CD4-positive, alpha-beta memory T cell (primary cell): ENCODE measurements at regions not wholly inside any gene's neighbourhood (a gene's known extent, or its start where the extent isn't known, plus 50 kb on each side); places are given as distances from the start of the nearest gene placed in this dataset.

ENCODE experiments used
- CTCF ChIA-PET: fragments of 350-600 bp; sonication (Branson Sonifier 250); formaldehyde crosslinking; loops from one replicate; lab custom pipeline; 2021; ENCODE audit warnings: inconsistent platforms; ENCODE audit not compliant: partially characterized antibody; lab: Charles Lee
- POLR2A ChIA-PET: fragments of 350-600 bp; sonication (Branson Sonifier 250); formaldehyde crosslinking; loops from one replicate; lab custom pipeline; 2021; ENCODE audit not compliant: partially characterized antibody; lab: Charles Lee
- DNase-seq, 5 donors: peaks; one replicate each; pipeline versions ENCODE4 v3.0.0 to v3.0.0-alpha.2; 2020 to 2022; ENCODE audit warnings: mixed read lengths in 1 of 5
- H3K27ac ChIP-seq: one replicate; pipeline ENCODE4 v1.7.0; 2013; ENCODE audit warnings: low read depth, low read length
- H3K27me3 ChIP-seq: 2 replicates; pipeline ENCODE4 v1.7.0; 2013; ENCODE audit warnings: mild to moderate bottlenecking, low read length, moderate library complexity; ENCODE audit not compliant: insufficient read depth
- H3K36me3 ChIP-seq: 2 replicates; pipeline ENCODE4 v1.7.0; 2013; ENCODE audit warnings: mild to moderate bottlenecking, low read length, moderate library complexity; ENCODE audit not compliant: insufficient read depth
- H3K4me1 ChIP-seq: 2 replicates; pipeline ENCODE4 v1.7.0; 2013; ENCODE audit warnings: mild to moderate bottlenecking, low read length, moderate library complexity; ENCODE audit not compliant: insufficient read depth
- H3K4me3 ChIP-seq, 2 donors: one replicate each; pipeline ENCODE4 v1.7.0; 2013; ENCODE audit warnings: low read length in 2 of 2, mild to moderate bottlenecking in 1 of 2
- H3K9me3 ChIP-seq, 2 donors: one replicate each; pipeline ENCODE4 v1.7.0; 2013; ENCODE audit warnings: low read length in 2 of 2, control low read depth in 1 of 2; ENCODE audit not compliant: control insufficient read depth in 1 of 2
- H3K27ac Mint-ChIP-seq, 7 donors: one replicate each; pipeline ENCODE4 v1.8.0; 2020 to 2021; ENCODE audit warnings: mixed read lengths in 7 of 7, mild to moderate bottlenecking in 6 of 7, inconsistent platforms in 3 of 7, moderate library complexity in 3 of 7
- H3K27me3 Mint-ChIP-seq, 2 donors: one replicate each; pipeline ENCODE4 v1.8.0; 2020 to 2021; ENCODE audit warnings: mixed read lengths in 2 of 2
- H3K36me3 Mint-ChIP-seq, 2 donors: one replicate each; pipeline ENCODE4 v1.8.0; 2020 to 2021; ENCODE audit warnings: mixed read lengths in 2 of 2, inconsistent platforms in 1 of 2, mild to moderate bottlenecking in 1 of 2
- H3K4me1 Mint-ChIP-seq, 4 donors: one replicate each; pipeline ENCODE4 v1.8.0; 2020 to 2021; ENCODE audit warnings: mixed read lengths in 4 of 4, mild to moderate bottlenecking in 1 of 4
- H3K4me3 Mint-ChIP-seq, 8 donors: one replicate each; pipeline ENCODE4 v1.8.0; 2020 to 2021; ENCODE audit warnings: mixed read lengths in 8 of 8, mild to moderate bottlenecking in 7 of 8, moderate library complexity in 6 of 8, inconsistent platforms in 3 of 8
- H3K9me3 Mint-ChIP-seq, 8 donors: one replicate each; pipeline ENCODE4 v1.8.0; 2020 to 2021; ENCODE audit warnings: mixed read lengths in 8 of 8, mild to moderate bottlenecking in 5 of 8, inconsistent platforms in 3 of 8, moderate library complexity in 1 of 8
- intact Hi-C: fragments of 100-400 bp; cut with micrococcal nuclease; formaldehyde crosslinking; loops from one replicate; pipeline ENCODE4 v1.15.1; 2023

DNA sequence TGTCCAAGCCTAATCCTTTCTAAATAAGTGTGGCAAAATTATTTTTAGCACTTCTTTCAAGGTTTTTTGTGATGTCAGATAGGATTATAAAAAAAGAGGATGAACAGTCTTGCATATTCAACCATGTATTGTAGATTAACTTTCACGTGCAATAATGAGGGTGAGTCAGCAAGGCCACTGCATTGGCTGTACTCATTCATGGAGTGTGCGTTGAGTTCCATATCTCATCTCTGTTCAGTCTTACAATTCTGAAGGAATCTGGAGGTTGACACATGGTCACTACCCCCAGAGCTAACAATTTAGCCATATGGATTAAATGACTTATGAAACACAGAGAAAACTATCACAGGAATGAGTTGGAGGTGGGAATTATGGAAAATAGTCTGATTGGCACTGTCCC, 810.5 kb downstream of the SLC4A3 start:
- Histone ChIP-seq H3K4me1 (no peaks in the 10 kb centered on the region), H3K36me3 (no peaks in the 10 kb centered on the region), H3K9me3 (no peaks in the 10 kb centered on the region), H3K27ac (no peak overlapping the region), H3K4me3 (no peak overlapping the region), H3K27me3 (no peaks in the 10 kb centered on the region)
- ChIA-PET CTCF (no interaction called here), POLR2A (no interaction called here)
- Mint-ChIP-seq H3K27ac (no peak overlapping the region), H3K9me3 (peaks cover 0 to 6% (median 0%) of the 10 kb centered on the region in 8 donors), H3K4me3 (no peak overlapping the region), H3K27me3 (no peaks in the 10 kb centered on the region), H3K4me1 (no peaks in the 10 kb centered on the region), H3K36me3 (no peaks in the 10 kb centered on the region)
- DNase-seq: no peak
- intact Hi-C loops: no loop called here

DNA sequence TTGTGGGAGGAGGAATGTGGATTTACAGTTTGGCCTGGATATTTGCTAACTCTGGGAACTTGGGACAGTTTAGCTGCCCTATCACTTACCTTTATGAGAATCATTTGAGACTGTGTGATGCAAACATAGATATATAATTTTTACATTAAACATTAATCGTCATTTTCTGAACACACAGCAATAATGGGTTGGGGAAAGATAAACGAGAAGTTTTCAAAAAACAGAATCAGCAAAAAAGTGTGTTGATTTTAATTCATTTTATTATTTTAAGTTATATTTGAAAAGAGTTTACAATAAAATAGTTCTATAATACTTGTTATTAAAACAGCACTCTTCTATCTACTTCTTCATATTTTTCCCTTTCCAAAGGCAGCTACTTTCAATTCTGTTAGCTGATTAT, 813.3 kb downstream of the SLC4A3 start:
- H3K4me1 ChIP-seq: no peaks in the 10 kb centered on the region
- ChIA-PET CTCF (no interaction called here), POLR2A (no interaction called here)
- no peaks in the 10 kb centered on the region for H3K27me3 ChIP-seq
- H3K27ac ChIP-seq: no peak overlapping the region
- intact Hi-C loops: no loop called here
- H3K36me3 Mint-ChIP-seq: no peaks in the 10 kb centered on the region
- no peaks in the 10 kb centered on the region for H3K36me3 ChIP-seq
- H3K4me3 ChIP-seq: no peak overlapping the region
- H3K4me3 Mint-ChIP-seq: no peak overlapping the region
- no peaks in the 10 kb centered on the region for H3K4me1 Mint-ChIP-seq
- H3K9me3 Mint-ChIP-seq: peaks cover 0 to 6% (median 0%) of the 10 kb centered on the region in 8 donors
- no peak overlapping the region for H3K27ac Mint-ChIP-seq
- H3K27me3 Mint-ChIP-seq: no peaks in the 10 kb centered on the region
- H3K9me3 ChIP-seq: no peaks in the 10 kb centered on the region
- DNase-seq: no peak

GRCh38 chr2:220441404-220441803, 814.0 kb downstream of the SLC4A3 start:
- no peak overlapping the region for H3K4me3 Mint-ChIP-seq
- no peak overlapping the region for H3K27ac Mint-ChIP-seq
- CTCF ChIA-PET: no interaction called here
- H3K27me3 ChIP-seq: no peaks in the 10 kb centered on the region
- H3K9me3 Mint-ChIP-seq: peaks cover 0 to 8% (median under 1%) of the 10 kb centered on the region in 8 donors
- H3K27ac ChIP-seq: no peak overlapping the region
- no peaks in the 10 kb centered on the region for H3K4me1 ChIP-seq
- DNase-seq: no peak
- no peaks in the 10 kb centered on the region for H3K4me1 Mint-ChIP-seq
- no peak overlapping the region for H3K4me3 ChIP-seq
- intact Hi-C loops: no loop called here
- no peaks in the 10 kb centered on the region for H3K27me3 Mint-ChIP-seq
- no peaks in the 10 kb centered on the region for H3K9me3 ChIP-seq
- H3K36me3 ChIP-seq: no peaks in the 10 kb centered on the region
- POLR2A ChIA-PET: no interaction called here
- no peaks in the 10 kb centered on the region for H3K36me3 Mint-ChIP-seq

DNA sequence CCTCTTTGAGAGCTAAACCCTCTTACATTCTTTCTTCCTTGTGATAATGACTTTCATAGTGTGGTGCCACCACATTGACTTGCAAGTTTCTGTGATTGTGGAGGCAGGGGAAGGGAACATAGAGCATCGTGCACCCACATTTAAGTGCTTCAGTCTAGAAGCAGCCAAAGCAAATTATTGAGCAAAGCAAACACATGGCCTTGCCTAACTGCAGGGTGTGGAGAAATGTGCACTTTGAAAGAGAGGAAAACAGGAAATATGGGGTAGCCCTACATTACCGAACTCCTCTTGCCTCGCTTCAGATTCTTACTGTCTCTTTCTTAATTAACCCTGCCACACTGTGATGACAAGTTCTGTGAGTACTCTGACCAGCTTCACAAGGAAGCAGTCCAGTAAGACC, 814.6 kb downstream of the SLC4A3 start:
- no peaks in the 10 kb centered on the region for H3K27me3 ChIP-seq
- ChIA-PET POLR2A (no interaction called here), CTCF (no interaction called here)
- no peaks in the 10 kb centered on the region for H3K36me3 ChIP-seq
- intact Hi-C loops: no loop called here
- H3K36me3 Mint-ChIP-seq: no peaks in the 10 kb centered on the region
- no peaks in the 10 kb centered on the region for H3K4me1 ChIP-seq
- H3K4me3 Mint-ChIP-seq: no peak overlapping the region
- H3K4me1 Mint-ChIP-seq: no peaks in the 10 kb centered on the region
- H3K9me3 Mint-ChIP-seq: peaks cover 0 to 8% (median under 1%) of the 10 kb centered on the region in 8 donors
- no peak overlapping the region for H3K27ac Mint-ChIP-seq
- no peaks in the 10 kb centered on the region for H3K27me3 Mint-ChIP-seq
- no peak overlapping the region for H3K27ac ChIP-seq
- DNase-seq: no peak
- no peak overlapping the region for H3K4me3 ChIP-seq
- H3K9me3 ChIP-seq: no peaks in the 10 kb centered on the region

DNA sequence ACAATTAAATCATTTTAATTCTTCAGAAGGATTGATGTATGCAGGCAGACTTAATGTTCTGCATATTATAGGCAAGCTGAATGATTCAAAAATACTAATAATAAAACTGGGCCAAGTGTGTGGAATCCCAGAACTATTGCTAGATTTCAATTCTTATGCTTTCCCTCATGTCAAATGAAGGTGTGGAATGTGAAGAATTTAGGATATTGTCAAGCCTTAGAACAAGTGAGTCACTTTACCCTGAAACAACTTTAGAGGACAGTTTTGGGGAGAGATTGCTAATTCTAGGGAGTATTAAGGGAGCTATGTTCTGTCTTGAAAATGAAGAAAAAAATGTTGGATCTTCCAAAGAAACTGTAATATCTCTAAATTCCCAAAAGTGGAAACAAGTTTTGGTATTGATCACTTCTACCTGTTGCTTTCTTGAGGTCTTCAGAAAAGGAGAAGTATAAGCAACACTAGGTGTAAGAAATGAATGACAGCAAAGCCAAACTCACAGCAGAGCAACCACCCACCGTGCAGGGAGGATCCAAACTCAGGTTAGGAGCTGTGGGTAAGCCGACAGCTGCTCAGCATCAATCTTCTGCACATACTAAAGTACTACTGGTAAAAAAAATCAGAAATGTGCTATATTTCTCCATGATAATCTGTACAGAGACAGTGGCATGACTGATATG, 818.1 kb downstream of the SLC4A3 start:
- H3K4me3 Mint-ChIP-seq: no peak overlapping the region
- Histone ChIP-seq H3K4me3 (no peak overlapping the region), H3K27ac (no peak overlapping the region), H3K36me3 (no peaks in the 10 kb centered on the region), H3K9me3 (no peaks in the 10 kb centered on the region), H3K4me1 (no peaks in the 10 kb centered on the region), H3K27me3 (no peaks in the 10 kb centered on the region)
- intact Hi-C loops: no loop called here
- H3K27me3 Mint-ChIP-seq: no peaks in the 10 kb centered on the region
- H3K27ac Mint-ChIP-seq: no peak overlapping the region
- ChIA-PET CTCF (no interaction called here), POLR2A (no interaction called here)
- DNase-seq: no peak
- H3K36me3 Mint-ChIP-seq: no peaks in the 10 kb centered on the region
- no peaks in the 10 kb centered on the region for H3K4me1 Mint-ChIP-seq
- peaks cover 0 to 10% (median 4%) of the 10 kb centered on the region in 8 donors for H3K9me3 Mint-ChIP-seq

GRCh38 chr2:220446106-220446712, 818.8 kb downstream of the SLC4A3 start:
- no peaks in the 10 kb centered on the region for H3K27me3 Mint-ChIP-seq
- H3K4me3 Mint-ChIP-seq: no peak overlapping the region
- H3K27ac ChIP-seq: no peak overlapping the region
- peaks cover 0 to 10% (median 4%) of the 10 kb centered on the region in 8 donors for H3K9me3 Mint-ChIP-seq
- no peaks in the 10 kb centered on the region for H3K4me1 ChIP-seq
- no peaks in the 10 kb centered on the region for H3K36me3 Mint-ChIP-seq
- no peak overlapping the region for H3K4me3 ChIP-seq
- H3K4me1 Mint-ChIP-seq: no peaks in the 10 kb centered on the region
- no peaks in the 10 kb centered on the region for H3K27me3 ChIP-seq
- POLR2A ChIA-PET: no interaction called here
- H3K36me3 ChIP-seq: no peaks in the 10 kb centered on the region
- intact Hi-C loops: no loop called here
- no peak for DNase-seq
- CTCF ChIA-PET: no interaction called here
- H3K27ac Mint-ChIP-seq: no peak overlapping the region
- H3K9me3 ChIP-seq: no peaks in the 10 kb centered on the region

GRCh38 chr2:220450846-220451245, 823.4 kb downstream of the SLC4A3 start:
- Histone ChIP-seq H3K4me1 (no peaks in the 10 kb centered on the region), H3K4me3 (no peak overlapping the region), H3K9me3 (no peaks in the 10 kb centered on the region), H3K36me3 (no peaks in the 10 kb centered on the region), H3K27ac (no peak overlapping the region), H3K27me3 (no peaks in the 10 kb centered on the region)
- Mint-ChIP-seq H3K4me1 (no peaks in the 10 kb centered on the region), H3K36me3 (no peaks in the 10 kb centered on the region), H3K27ac (no peak overlapping the region), H3K4me3 (no peak overlapping the region), H3K27me3 (peaks cover 0 to 1% of the 10 kb centered on the region in 2 donors), H3K9me3 (peaks cover 0 to 10% (median 4%) of the 10 kb centered on the region in 8 donors)
- POLR2A ChIA-PET: no interaction called here
- intact Hi-C loops: no loop called here
- CTCF ChIA-PET: no interaction called here
- DNase-seq: no peak
